ENCODE measurements at regions not wholly inside any gene's neighbourhood (a gene's known extent, or its start where the extent isn't known, plus 50 kb on each side); places are given as distances from the start of the nearest gene placed in this dataset.
A peak's percentile ranks its signal among the peaks of the same experiment; 100 is the strongest.
"Not testable (repeated sequence)": the region's sequence is repeated elsewhere in the genome, so short reads cannot be mapped to it uniquely, and the experiment has no call there.

DNA sequence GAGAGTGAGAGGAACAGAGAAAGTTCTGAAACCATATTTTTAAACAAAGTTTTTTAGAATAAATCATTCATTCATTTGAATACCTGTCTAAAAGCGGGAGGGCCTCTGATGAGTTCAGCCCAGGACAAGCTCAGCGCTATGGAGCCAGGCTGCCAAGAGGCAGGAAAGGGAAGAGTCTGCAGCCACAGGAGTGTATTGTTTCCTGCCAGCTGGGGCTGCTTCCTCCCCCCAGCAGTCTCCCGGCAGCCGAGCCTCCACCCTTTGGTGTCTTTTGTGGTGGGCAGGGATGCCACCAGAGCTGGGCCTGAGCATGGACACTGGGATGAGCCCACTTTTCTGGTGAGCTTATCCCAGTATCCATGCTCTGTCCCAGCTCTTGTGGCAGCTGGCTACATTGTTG lies 199.5 kb upstream of the TPRG1 start:
- DNase-seq (ENCODE audit: low read depth in 2 of 2): no peak

GRCh38 chr3:188974856-188975599 lies 196.7 kb upstream of the TPRG1 start:
- DNase-seq (ENCODE audit: low read depth in 2 of 2): no peak

DNA sequence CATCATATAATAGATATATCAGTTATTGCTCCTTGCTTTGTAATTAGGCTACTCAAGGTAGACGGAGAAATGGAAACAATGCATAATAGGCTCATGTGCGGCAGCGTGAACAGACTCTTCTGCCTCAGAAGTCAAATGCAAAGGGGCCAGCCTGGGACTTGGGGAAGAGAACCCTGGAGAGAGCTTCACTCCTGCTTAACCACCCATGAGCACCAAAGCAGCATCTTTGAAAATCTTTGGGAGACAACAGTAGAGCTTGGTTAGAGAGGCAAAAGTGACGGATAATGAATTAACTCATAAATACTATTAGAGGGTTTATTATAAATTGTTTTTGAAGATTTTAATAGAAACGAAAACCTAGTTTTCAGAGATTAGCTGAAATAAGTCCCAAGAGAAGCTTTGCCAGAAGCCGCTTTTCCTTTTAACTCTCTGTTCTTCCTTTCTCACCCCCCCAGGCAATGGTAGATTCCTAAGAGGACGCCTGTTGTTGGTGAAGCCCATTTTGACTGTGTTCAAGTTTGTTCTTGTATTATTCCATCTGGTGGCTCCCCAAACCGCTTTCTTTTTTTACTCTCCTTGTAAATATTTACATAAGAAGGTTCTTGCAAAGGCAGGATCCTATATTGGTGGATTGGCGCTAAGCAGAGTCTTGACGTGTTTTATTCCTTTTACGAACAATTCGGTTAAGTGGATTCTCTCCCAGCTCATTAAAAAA lies 196.0 kb upstream of the TPRG1 start:
- DNase-seq (ENCODE audit: low read depth in 2 of 2): no peak

DNA sequence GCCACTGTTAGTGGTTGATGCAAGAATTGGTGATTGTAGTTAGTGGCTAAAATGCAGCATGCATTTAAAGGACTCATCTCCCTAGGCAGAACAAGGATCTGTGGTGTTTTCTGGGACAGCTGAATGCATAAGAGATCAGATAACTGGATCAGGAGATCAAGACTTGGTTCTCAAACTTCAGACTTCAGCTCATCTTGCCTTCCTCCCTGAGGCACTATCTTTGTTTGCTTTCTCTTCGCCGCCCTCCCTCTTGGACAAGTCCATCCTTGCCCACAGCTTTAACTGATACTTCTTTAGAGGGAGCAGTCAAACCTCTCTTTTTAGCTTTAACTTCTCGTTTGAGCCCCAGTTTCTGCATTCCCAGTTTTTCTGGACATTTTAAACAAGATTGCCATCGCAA lies 195.4 kb upstream of the TPRG1 start:
- no peak for DNase-seq (ENCODE audit: low read depth in 2 of 2)

DNA sequence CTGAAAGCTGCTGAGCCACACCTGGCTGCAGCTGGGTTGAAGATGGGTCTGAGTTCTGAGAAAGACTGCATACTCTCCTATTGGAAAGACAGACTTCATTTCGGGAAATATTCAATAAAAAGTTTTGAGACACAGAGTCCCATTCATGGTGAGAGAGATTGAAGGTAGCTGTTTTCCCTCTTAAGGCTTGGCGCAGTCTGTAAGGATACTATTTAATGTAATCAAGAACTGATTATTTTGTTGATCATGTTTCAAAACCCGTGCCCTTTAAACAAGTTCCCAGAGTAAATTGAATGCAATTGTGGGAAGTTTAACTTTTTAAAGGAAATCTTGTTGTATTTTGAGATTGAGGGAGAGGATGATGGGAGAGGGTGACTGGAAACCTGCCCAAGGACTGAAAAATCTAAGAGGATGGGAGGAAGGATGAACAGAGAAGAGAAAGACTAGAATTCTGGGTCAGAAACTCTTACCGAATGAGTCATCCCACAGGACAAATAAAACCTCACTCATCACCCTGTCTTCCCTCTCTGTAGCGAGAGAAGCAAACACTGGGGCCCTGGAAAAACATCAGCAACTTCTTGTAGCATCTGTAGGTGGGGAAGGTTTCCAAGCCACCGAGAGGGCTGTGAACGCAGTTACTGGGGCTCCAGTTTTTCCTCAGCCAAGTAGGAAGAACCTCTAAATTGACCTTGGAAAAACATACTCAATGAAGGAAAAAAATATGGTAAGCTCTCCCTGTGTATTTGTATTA lies 193.2 kb upstream of the TPRG1 start:
- DNase-seq (ENCODE audit: low read depth in 2 of 2): no peak

- DNase-seq (ENCODE audit: low read depth in 2 of 2): no peak
Observed at GRCh38 chr3:188979248-188979647, 192.5 kb upstream of the TPRG1 start.

DNA sequence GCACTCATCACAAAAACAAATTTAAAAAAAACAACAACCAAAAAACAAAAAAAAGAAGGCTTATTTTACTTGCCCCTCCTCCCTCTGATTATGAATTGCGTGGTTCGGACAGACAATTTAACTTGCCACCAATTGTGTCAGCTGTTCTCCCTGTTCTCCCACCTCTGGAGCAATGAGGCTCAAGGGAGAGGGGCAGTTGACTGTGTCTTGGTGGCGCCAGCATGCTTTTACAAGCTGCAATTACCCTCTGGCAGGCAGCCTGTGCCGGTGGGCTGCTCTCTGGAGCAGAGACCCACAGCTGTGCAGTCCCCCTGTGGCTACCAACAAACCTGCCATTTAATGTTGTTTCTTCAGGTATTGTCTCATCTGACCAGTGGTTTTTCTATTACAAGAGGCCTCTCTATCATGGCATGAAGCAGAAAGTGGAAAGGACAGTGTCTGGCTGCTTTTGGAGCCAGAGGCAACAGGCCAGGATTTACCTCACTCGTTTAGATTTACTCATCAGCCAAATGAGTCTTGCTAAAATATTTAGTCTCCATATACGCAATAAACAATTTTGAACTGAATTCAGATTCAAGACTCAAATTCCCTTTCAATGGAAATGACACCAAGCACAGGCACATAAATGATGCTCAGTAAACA lies 192.0 kb upstream of the TPRG1 start:
- DNase-seq (ENCODE audit: low read depth in 2 of 2): no peak

DNA sequence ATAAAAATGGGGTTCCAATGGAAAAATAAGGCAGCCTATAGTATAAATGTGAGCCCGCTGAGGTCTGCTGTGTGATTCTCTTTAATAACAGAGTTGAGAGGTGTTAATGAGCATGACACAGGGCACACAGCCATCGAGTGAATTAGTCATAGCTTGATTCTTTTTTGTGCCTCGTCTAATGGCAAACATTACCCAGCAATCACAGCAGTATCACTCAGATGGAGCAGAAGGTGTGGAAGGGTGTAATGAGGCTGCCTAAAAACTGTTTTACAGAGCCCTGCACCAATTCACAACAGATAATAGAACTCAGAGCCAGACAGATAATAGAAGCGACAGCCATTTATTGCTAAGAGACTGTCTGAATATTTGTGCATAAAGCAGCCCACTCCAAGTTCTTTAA lies 178.6 kb upstream of the TPRG1 start:
- DNase-seq (ENCODE audit: low read depth in 2 of 2): no peak

DNA sequence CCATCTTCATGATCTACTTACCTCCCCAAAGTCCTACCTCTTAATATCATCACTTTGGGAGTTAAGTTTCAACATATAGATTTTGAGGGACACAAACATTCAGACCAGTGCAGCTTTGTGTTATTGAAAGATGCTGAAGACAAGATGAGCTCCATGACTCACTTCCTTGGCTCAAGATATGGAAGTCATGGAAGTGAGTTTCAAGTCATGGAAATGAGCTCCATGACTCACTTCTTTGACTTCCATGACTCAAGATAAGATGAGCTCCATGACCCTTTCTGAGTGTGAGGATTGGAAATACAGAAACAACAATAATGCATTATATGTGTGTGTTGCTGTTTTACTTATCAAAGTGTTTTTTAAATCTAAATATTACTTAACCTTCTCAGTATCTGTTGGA lies 170.2 kb upstream of the TPRG1 start:
- no peak for DNase-seq (ENCODE audit: low read depth in 2 of 2)

DNA sequence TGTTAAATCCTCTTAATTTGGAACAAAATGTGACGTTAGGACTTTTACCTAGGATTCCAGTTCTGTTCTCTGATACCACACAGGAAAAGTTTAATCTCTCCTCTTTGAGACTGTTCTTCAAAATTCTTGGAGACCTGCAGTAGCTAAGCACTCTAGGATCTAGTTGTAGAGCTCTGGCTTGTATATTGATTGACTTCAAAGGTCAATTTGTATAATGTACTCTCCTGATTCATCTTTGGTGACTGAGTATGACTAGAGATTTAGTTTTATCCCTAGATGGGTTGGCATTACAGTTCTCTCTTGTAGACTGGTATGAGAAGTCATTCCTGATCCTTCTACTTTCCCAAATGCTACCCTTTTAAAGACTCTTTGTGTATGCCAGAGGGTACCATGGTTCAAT lies 168.4 kb upstream of the TPRG1 start:
- DNase-seq (ENCODE audit: low read depth in 2 of 2): no peak

GRCh38 chr3:189013224-189013888 lies 158.4 kb upstream of the TPRG1 start:
- DNase-seq (ENCODE audit: low read depth in 2 of 2): no peak

DNA sequence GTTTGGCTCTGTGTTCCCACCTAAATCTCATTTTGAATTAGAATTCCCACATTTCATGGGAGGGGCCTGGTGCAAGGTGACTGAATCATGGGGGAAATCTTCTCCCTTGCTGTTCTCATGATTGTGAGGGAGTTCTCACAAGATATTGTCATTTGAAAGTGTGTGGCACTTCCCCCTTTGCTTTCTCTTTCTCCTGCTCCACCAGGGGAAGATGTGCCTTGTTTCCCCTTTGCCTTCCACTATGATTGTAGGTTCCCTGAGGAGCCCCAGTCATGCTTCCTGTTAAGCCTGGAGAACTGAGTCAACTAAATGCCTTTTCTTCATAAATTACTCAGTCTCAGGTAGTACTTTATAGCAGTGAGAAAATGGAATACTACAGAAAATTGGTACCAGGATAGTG lies 157.2 kb upstream of the TPRG1 start:
- no peak for DNase-seq (ENCODE audit: low read depth in 2 of 2)

GRCh38 chr3:189022576-189023466 lies 148.9 kb upstream of the TPRG1 start:
- not testable (repeated sequence) for DNase-seq (ENCODE audit: low read depth in 2 of 2)

- DNase-seq (ENCODE audit: low read depth in 2 of 2): no peak
Observed at GRCh38 chr3:189025866-189026265, 145.9 kb upstream of the TPRG1 start.

DNA sequence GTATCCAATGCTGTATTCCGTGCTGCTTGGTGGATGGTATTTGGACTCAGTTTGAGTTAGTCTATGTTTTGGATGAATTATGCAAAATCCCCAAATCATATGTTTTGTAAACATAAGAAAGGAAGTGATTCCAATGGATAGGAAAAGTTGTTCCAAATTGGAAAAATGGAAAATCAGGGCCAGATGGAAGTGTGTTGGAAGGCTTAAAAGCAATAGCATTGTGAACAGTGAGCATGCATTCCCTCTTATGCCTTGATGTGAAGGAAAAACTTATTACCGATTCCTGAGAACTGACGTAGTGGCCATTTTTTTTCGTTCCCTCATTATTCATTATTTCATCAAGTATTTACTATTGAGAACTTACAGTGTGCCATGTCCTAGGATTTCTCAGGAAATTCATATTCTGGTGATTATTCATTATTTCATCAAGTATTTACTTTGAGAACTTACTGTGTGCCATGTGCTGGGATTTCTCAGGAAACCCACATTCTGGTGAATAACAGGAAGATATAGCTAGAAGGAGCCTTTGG lies 144.1 kb upstream of the TPRG1 start:
- DNase-seq (ENCODE audit: low read depth in 2 of 2): no peak

- DNase-seq (ENCODE audit: low read depth in 2 of 2): no peak
Observed at GRCh38 chr3:189038773-189039745, 132.7 kb upstream of the TPRG1 start.

DNA sequence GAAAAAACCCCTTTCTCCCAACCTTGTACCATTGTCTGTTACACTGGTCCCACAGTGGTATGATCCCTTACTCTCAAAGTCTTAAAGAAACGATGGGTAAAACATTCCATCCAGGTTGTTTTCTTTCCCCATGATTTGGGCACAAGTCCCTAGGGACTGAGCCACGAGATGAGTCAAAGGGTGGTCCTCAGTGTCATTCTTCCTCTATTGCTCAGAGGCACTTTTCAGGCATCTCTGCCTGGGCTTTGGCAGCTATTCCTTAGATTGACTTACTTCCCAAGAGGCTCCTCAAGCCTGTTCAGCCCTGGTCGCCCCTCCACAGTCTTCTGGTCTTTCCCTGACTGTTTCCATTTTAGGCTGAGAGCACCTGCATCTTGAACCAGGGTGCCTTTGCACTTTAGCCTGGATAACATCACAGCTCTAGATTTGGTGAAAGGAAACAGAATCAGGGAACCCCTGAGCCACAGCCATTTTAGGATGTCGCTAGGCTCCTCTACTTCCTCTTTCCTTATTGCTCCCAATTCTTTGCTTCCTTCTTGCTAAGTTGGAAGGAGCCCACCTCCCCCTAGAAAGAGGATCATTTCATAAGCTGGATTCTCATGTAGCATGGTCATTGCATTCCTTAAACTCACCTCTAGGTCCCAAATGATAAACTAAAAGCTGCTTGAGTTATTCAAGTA lies 131.0 kb upstream of the TPRG1 start:
- DNase-seq (ENCODE audit: low read depth in 2 of 2): no peak

- DNase-seq (ENCODE audit: low read depth in 2 of 2): peak; percentile 48 to 69
Observed at GRCh38 chr3:189041482-189042090, 130.2 kb upstream of the TPRG1 start.

Measured in stimulated activated CD4-positive, alpha-beta T cell treated with anti-CD3 and anti-CD28 coated beads, Interleukin-4, amount 100 ng/mL, for 48 hours (primary cell).